SK-N-SH (cell line): ENCODE measurements at regions not wholly inside any gene's neighbourhood (a gene's known extent, or its start where the extent isn't known, plus 50 kb on each side); places are given as distances from the start of the nearest gene placed in this dataset.

Experiments used
- CTCF ChIA-PET: fragments of 300-600, 350-600 bp; formaldehyde crosslinking; extraction: SDS; loops from one replicate; lab custom pipeline; 2021; lab: Yijun Ruan, JAX
- POLR2A ChIA-PET: fragments of 350-600 bp; sonication (Branson Sonifier 250); formaldehyde crosslinking; extraction: SDS; loops from one replicate; lab custom pipeline; 2020; ENCODE audit warnings: antibody characterized with exemption, inconsistent platforms; lab: Yijun Ruan, JAX
- DNase-seq: peaks from one replicate; pipeline ENCODE4 v3.0.0; 2012
- H2AFZ ChIP-seq: fragments of 200-600 bp; sonication (generic); 2 replicates; pipeline ENCODE4 v1.8.1; 2016; ENCODE audit warnings: antibody characterized with exemption, mild to moderate bottlenecking, low read depth
- H3F3A ChIP-seq: fragments of 200-600 bp; sonication (generic); replicated peaks from 2 replicates; pipeline ENCODE3; 2016; ENCODE audit warnings: antibody characterized with exemption, mild to moderate bottlenecking; ENCODE audit not compliant: insufficient read depth
- H3K27ac ChIP-seq, 2 experiments: fragments of 200-500 bp in 1 of 2; fragments of 200-600 bp in 1 of 2; sonication (Bioruptor generic) in 1 of 2; sonication (generic), shearing (Covaris generic) in 1 of 2; 2 replicates each; pipeline versions ENCODE4 v1.5.1 to v1.6.1; 2014 to 2016; ENCODE audit warnings: low read depth in 2 of 2, inconsistent platforms in 1 of 2, low read length in 1 of 2, mild to moderate bottlenecking in 1 of 2, mixed read lengths in 1 of 2
- H3K27me3 ChIP-seq: fragments of 200-600 bp; sonication (generic), shearing (Covaris generic); 2 replicates; pipeline ENCODE4 v1.6.1; 2016; ENCODE audit warnings: mixed run types; ENCODE audit not compliant: insufficient read depth
- H3K36me3 ChIP-seq, 2 experiments: fragments of 200-500 bp in 1 of 2; fragments of 200-600 bp in 1 of 2; sonication (Bioruptor generic) in 1 of 2; sonication (generic) in 1 of 2; replicated peaks in 1 of 2; 2 replicates each; pipeline versions ENCODE3 to v1.5.1; 2014 to 2016; ENCODE audit warnings: low read length in 1 of 2, mild to moderate bottlenecking in 1 of 2; ENCODE audit not compliant: insufficient read depth in 2 of 2, control insufficient read depth in 1 of 2
- H3K4me1 ChIP-seq, 2 experiments: fragments of 200-500 bp in 1 of 2; fragments of 200-600 bp in 1 of 2; sonication (Bioruptor generic) in 1 of 2; sonication (generic), shearing (Covaris generic) in 1 of 2; 2 replicates each; pipeline versions ENCODE4 v1.5.1 to v1.6.1; 2014 to 2016; ENCODE audit warnings: low read depth in 1 of 2, low read length in 1 of 2, mixed run types in 1 of 2; ENCODE audit not compliant: insufficient read depth in 2 of 2, control insufficient read depth in 1 of 2
- H3K4me2 ChIP-seq: fragments of 200-600 bp; sonication (generic), shearing (Covaris generic); 2 replicates; pipeline ENCODE4 v1.6.1; 2017; ENCODE audit warnings: mixed run types
- H3K4me3 ChIP-seq, 2 experiments: fragments of 200-500 bp in 1 of 2; fragments of 200-600 bp in 1 of 2; sonication (Bioruptor generic) in 1 of 2; sonication (generic), shearing (Covaris generic) in 1 of 2; 2 replicates each; pipeline versions ENCODE4 v1.5.1 to v1.8.1; 2014 to 2016; ENCODE audit warnings: low read depth in 2 of 2, inconsistent platforms in 1 of 2, low read length in 1 of 2, mild to moderate bottlenecking in 1 of 2, mixed read lengths in 1 of 2, moderate library complexity in 1 of 2
- H3K79me2 ChIP-seq: fragments of 200-600 bp; sonication (generic); 2 replicates; pipeline ENCODE4 v1.8.1; 2017; ENCODE audit warnings: mild to moderate bottlenecking; ENCODE audit not compliant: insufficient read depth
- H3K9ac ChIP-seq: fragments of 200-600 bp; sonication (generic); 2 replicates; pipeline ENCODE4 v1.6.1; 2017; ENCODE audit warnings: mixed run types
- H3K9me2 ChIP-seq: fragments of 200-600 bp; sonication (generic); 2 replicates; pipeline ENCODE4 v1.6.1; 2017; ENCODE audit warnings: mixed run types
- H3K9me3 ChIP-seq: fragments of 200-600 bp; sonication (generic); 2 replicates; pipeline ENCODE4 v1.6.1; 2017; ENCODE audit warnings: mixed run types, mild to moderate bottlenecking, moderate library complexity
- H4K20me1 ChIP-seq: fragments of 200-600 bp; sonication (generic); 2 replicates; pipeline ENCODE4 v1.6.1; 2017; ENCODE audit warnings: mild to moderate bottlenecking, mixed run types; ENCODE audit not compliant: insufficient read depth
- CHD2 ChIP-seq: fragments of 150-350 bp; IDR thresholded peaks from 2 replicates; pipeline ENCODE4 v1.6.1; 2018; ENCODE audit warnings: low read length; ENCODE audit not compliant: partially characterized antibody
- ELF1 ChIP-seq: IDR thresholded peaks from 2 replicates; pipeline ENCODE4 v1.4.0; 2012
- EP300 ChIP-seq, 2 experiments: IDR thresholded peaks; 2 replicates each; pipeline versions ENCODE4 v1.4.0 to v1.6.1; 2012; ENCODE audit warnings: borderline replicate concordance in 1 of 2, low read depth in 1 of 2, low read length in 1 of 2
- GATA2 ChIP-seq: sonication (generic); formaldehyde crosslinking; IDR thresholded peaks from 2 replicates; pipeline ENCODE4 v1.5.0; 2020; ENCODE audit warnings: mild to moderate bottlenecking, missing genetic modification reagents
- MEF2A ChIP-seq: IDR thresholded peaks from 2 replicates; pipeline ENCODE4 v1.4.0; 2012; ENCODE audit warnings: low read depth, borderline replicate concordance
- MXI1 ChIP-seq: IDR thresholded peaks from 2 replicates; pipeline ENCODE4 v1.6.1; 2012; ENCODE audit warnings: mild to moderate bottlenecking, low read depth, low read length, improper control_type of control experiment
- NFIC ChIP-seq: IDR thresholded peaks from 2 replicates; pipeline ENCODE4 v1.4.0; 2012; ENCODE audit warnings: borderline replicate concordance
- RCOR1 ChIP-seq: fragments of 150-350 bp; IDR thresholded peaks from 2 replicates; pipeline ENCODE4 v1.6.1; 2017; ENCODE audit warnings: antibody characterized with exemption, low read length
- RXRA ChIP-seq: IDR thresholded peaks from 2 replicates; pipeline ENCODE4 v1.4.0; 2012; ENCODE audit warnings: low read depth, mild to moderate bottlenecking, borderline replicate concordance
- SMC3 ChIP-seq: IDR thresholded peaks from 2 replicates; pipeline ENCODE4 v1.6.1; 2012; ENCODE audit warnings: low read depth, low read length, improper control_type of control experiment
- WGBS: methylation state at CpG from one replicate; pipeline ENCODE4 v1.1.6; 2017; ENCODE audit warnings: low lambda C conversion rate; 5-methylcytosine and 5-hydroxymethylcytosine counted together
- TF ChIP-seq, protein P1 (sequence below): fragments of 150-350 bp; IDR thresholded peaks from 2 replicates; pipeline ENCODE4 v1.6.1; 2017; ENCODE audit warnings: antibody characterized with exemption, low read length, low read depth, borderline replicate concordance
- TF ChIP-seq, protein P2 (sequence below): IDR thresholded peaks from 2 replicates; pipeline ENCODE4 v1.4.0; 2012; ENCODE audit warnings: low read depth, borderline replicate concordance
- TF ChIP-seq, protein P3 (sequence below): IDR thresholded peaks from 2 replicates; pipeline ENCODE4 v1.6.1; 2012; ENCODE audit warnings: mild to moderate bottlenecking, low read depth, low read length, moderate library complexity
- TF ChIP-seq, protein P4 (sequence below): fragments of 150-350 bp; IDR thresholded peaks from 2 replicates; pipeline ENCODE4 v1.6.1; 2016; ENCODE audit warnings: mild to moderate bottlenecking, low read depth, low read length
- TF ChIP-seq, protein P5 (sequence below): IDR thresholded peaks from 2 replicates; pipeline ENCODE4 v1.4.0; 2012; ENCODE audit warnings: low read depth, borderline replicate concordance

DNA sequence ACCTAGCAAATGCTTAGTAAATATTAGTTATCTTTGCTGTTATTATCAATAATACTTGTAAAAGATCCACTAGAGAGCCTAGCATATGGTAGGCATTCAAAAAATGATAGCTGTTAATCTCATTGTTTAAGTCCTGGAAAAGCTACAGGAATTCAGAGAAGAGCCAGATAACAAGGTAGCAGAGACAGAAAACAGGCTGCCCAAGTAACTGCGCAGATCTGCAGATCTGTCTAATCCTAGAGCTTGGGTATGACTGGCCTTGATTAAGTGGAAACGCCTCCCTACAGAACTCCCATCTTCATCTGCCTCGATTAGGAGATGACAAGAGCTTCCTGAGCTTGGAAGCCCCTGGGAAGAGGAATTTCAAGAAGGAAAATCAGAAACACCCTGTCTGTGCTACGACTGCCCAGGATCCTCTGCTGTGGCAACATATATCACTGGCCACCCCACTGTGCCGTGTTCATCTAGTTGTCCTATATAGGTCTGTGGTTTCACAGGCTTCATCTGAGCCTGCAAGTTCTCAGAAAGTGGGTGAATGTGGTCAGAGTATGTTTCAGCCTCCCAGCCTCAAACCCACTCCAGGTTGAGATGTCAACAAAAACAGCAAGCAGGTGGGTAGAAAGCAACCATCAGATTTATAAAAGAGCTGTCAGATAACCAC is 151.5 kb upstream of the PKDCC start:
- Histone ChIP-seq H3K27me3 (peaks cover 39% of the 10 kb centered on the region; the same call in 1 of the 2 replicates), H3K27ac (peak overlapping the region in 1 of 2 experiments; percentile 69; a peak in 2 of 4 replicates), H3K36me3 (no peaks in the 10 kb centered on the region), H3K4me1 (peaks cover 0 to 23% of the 10 kb centered on the region in 2 experiments; a peak in 2 of 4 replicates), H3K9ac (no peak overlapping the region), H3F3A (no peaks in the 10 kb centered on the region), H4K20me1 (no peaks in the 10 kb centered on the region), H3K9me2 (no peaks in the 10 kb centered on the region), H2AFZ (no peak overlapping the region), H3K4me2 (no peak overlapping the region), H3K79me2 (no peaks in the 10 kb centered on the region), H3K9me3 (no peaks in the 10 kb centered on the region), H3K4me3 (no peak overlapping the region)
- POLR2A ChIA-PET: interaction anchor here (0.8 to 1.7 kb wide), 2 partner anchors 9 to 52 kb away, joined by 4 read pairs; no protein-coding TSS in a partner anchor
- CTCF ChIA-PET: interaction anchor here (0.6 to 6.5 kb wide), 11 partner anchors 10 to 191 kb away, joined by 3 to 31 read pairs (median 6); no protein-coding TSS in a partner anchor
- 20% methylated on average over 5 of the region's 5 CpGs for whole genome bisulfite sequencing
- TF ChIP-seq MEF2A: no peak
- peak; percentile 62; the same call in 1 of the 2 replicates for TF ChIP-seq GATA2 (CRISPR knock-in tag)
- no peak for TF ChIP-seq SMC3
- TF ChIP-seq EP300 (IDR thresholded peaks at IDR 0.05; ENCODE audit: borderline replicate concordance in 1 of 2, low read depth in 1 of 2, low read length in 1 of 2): peak in 1 of 2 experiments; percentile 80; a peak in 2 of 4 replicates
- TF ChIP-seq ELF1: no peak
- TF ChIP-seq, protein P1, sequence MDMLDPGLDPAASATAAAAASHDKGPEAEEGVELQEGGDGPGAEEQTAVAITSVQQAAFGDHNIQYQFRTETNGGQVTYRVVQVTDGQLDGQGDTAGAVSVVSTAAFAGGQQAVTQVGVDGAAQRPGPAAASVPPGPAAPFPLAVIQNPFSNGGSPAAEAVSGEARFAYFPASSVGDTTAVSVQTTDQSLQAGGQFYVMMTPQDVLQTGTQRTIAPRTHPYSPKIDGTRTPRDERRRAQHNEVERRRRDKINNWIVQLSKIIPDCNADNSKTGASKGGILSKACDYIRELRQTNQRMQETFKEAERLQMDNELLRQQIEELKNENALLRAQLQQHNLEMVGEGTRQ: no peak
- TF ChIP-seq NFIC: no peak
- TF ChIP-seq RXRA: no peak
- TF ChIP-seq, protein P2, sequence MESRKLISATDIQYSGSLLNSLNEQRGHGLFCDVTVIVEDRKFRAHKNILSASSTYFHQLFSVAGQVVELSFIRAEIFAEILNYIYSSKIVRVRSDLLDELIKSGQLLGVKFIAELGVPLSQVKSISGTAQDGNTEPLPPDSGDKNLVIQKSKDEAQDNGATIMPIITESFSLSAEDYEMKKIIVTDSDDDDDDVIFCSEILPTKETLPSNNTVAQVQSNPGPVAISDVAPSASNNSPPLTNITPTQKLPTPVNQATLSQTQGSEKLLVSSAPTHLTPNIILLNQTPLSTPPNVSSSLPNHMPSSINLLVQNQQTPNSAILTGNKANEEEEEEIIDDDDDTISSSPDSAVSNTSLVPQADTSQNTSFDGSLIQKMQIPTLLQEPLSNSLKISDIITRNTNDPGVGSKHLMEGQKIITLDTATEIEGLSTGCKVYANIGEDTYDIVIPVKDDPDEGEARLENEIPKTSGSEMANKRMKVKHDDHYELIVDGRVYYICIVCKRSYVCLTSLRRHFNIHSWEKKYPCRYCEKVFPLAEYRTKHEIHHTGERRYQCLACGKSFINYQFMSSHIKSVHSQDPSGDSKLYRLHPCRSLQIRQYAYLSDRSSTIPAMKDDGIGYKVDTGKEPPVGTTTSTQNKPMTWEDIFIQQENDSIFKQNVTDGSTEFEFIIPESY: no peak
- TF ChIP-seq MXI1: no peak
- TF ChIP-seq, protein P3, sequence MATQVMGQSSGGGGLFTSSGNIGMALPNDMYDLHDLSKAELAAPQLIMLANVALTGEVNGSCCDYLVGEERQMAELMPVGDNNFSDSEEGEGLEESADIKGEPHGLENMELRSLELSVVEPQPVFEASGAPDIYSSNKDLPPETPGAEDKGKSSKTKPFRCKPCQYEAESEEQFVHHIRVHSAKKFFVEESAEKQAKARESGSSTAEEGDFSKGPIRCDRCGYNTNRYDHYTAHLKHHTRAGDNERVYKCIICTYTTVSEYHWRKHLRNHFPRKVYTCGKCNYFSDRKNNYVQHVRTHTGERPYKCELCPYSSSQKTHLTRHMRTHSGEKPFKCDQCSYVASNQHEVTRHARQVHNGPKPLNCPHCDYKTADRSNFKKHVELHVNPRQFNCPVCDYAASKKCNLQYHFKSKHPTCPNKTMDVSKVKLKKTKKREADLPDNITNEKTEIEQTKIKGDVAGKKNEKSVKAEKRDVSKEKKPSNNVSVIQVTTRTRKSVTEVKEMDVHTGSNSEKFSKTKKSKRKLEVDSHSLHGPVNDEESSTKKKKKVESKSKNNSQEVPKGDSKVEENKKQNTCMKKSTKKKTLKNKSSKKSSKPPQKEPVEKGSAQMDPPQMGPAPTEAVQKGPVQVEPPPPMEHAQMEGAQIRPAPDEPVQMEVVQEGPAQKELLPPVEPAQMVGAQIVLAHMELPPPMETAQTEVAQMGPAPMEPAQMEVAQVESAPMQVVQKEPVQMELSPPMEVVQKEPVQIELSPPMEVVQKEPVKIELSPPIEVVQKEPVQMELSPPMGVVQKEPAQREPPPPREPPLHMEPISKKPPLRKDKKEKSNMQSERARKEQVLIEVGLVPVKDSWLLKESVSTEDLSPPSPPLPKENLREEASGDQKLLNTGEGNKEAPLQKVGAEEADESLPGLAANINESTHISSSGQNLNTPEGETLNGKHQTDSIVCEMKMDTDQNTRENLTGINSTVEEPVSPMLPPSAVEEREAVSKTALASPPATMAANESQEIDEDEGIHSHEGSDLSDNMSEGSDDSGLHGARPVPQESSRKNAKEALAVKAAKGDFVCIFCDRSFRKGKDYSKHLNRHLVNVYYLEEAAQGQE: no peak
- TF ChIP-seq RCOR1: peak; percentile 99
- TF ChIP-seq, protein P4, sequence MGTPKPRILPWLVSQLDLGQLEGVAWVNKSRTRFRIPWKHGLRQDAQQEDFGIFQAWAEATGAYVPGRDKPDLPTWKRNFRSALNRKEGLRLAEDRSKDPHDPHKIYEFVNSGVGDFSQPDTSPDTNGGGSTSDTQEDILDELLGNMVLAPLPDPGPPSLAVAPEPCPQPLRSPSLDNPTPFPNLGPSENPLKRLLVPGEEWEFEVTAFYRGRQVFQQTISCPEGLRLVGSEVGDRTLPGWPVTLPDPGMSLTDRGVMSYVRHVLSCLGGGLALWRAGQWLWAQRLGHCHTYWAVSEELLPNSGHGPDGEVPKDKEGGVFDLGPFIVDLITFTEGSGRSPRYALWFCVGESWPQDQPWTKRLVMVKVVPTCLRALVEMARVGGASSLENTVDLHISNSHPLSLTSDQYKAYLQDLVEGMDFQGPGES: no peak
- TF ChIP-seq CHD2: peak; percentile 66
- TF ChIP-seq, protein P5, sequence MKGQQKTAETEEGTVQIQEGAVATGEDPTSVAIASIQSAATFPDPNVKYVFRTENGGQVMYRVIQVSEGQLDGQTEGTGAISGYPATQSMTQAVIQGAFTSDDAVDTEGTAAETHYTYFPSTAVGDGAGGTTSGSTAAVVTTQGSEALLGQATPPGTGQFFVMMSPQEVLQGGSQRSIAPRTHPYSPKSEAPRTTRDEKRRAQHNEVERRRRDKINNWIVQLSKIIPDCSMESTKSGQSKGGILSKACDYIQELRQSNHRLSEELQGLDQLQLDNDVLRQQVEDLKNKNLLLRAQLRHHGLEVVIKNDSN: no peak
- DNase-seq: no peak
